Epithelial cell of esophagus (primary cell): ENCODE measurements at regions not wholly inside any gene's neighbourhood (a gene's known extent, or its start where the extent isn't known, plus 50 kb on each side); places are given as distances from the start of the nearest gene placed in this dataset.

Experiments
- DNase-seq: peaks from one replicate; pipeline ENCODE4 v3.0.0; 2010; ENCODE audit warnings: low read depth
- H3K4me3 ChIP-seq: 2 replicates; pipeline ENCODE4 v1.5.1; 2011; ENCODE audit warnings: mild to moderate bottlenecking, low read length, control low read depth
- CTCF ChIP-seq: IDR thresholded peaks from 2 replicates; pipeline ENCODE4 v1.5.1; 2011; ENCODE audit warnings: low read depth, mild to moderate bottlenecking, low read length, control low read depth, inconsistent platforms; ENCODE audit not compliant: insufficient read depth; ENCODE audit errors: missing control alignments

- TF ChIP-seq CTCF = no peak
- DNase-seq = no peak
- no peak overlapping the region for H3K4me3 ChIP-seq
These were observed 241.8 kb downstream of the FBXO8 start for GRCh38 chr4:174041555-174042105.

GRCh38 chr4:174040287-174040686 lies 243.2 kb downstream of the FBXO8 start:
- DNase-seq = no peak
- H3K4me3 ChIP-seq = no peak overlapping the region
- TF ChIP-seq CTCF = no peak

GRCh38 chr4:174038481-174038880 lies 245.0 kb downstream of the FBXO8 start:
- TF ChIP-seq CTCF = no peak
- DNase-seq = no peak

GRCh38 chr4:174037631-174038030 lies 245.8 kb downstream of the FBXO8 start:
- DNase-seq = no peak
- TF ChIP-seq CTCF = no peak
- H3K4me3 ChIP-seq = no peak overlapping the region

More at GRCh38 chr4:174038481-174038880, 245.0 kb downstream of the FBXO8 start:
- H3K4me3 ChIP-seq = no peak overlapping the region

GRCh38 chr4:174037049-174037448 lies 246.4 kb downstream of the FBXO8 start:
- no peak overlapping the region for H3K4me3 ChIP-seq
- TF ChIP-seq CTCF = no peak
- no peak for DNase-seq

- H3K4me3 ChIP-seq = no peak overlapping the region
- no peak for TF ChIP-seq CTCF
- DNase-seq = no peak
These were observed 246.9 kb downstream of the FBXO8 start for GRCh38 chr4:174036576-174036975.

- H3K4me3 ChIP-seq = no peak overlapping the region
- peak; percentile 20 for DNase-seq
- TF ChIP-seq CTCF = no peak
These were observed 247.4 kb downstream of the FBXO8 start for GRCh38 chr4:174036111-174036510.
